Thoracic aorta (tissue), 2 donors: ENCODE measurements at regions not wholly inside any gene's neighbourhood (a gene's known extent, or its start where the extent isn't known, plus 50 kb on each side); places are given as distances from the start of the nearest gene placed in this dataset.

ENCODE experiments used
- ATAC-seq: fragments of 150-250 bp; one replicate; pipeline ENCODE4 v1.8.0; 2017; ENCODE audit warnings: low read depth; ENCODE audit not compliant: insufficient number of reproducible peaks, low FRiP score
- DNase-seq: peaks from one replicate; pipeline ENCODE4 v3.0.0-alpha.2; 2020; ENCODE audit warnings: low spot score
- H3K27ac ChIP-seq, 2 donors: fragments of 200-600 bp; sonication (generic); 1 replicate in 1 of 2; 2 replicates in 1 of 2; pipeline ENCODE4 v1.5.1; 2016; ENCODE audit warnings: mild to moderate bottlenecking in 2 of 2, moderate library complexity in 2 of 2
- H3K27me3 ChIP-seq: fragments of 200-600 bp; sonication (generic); replicated peaks from 2 replicates; pipeline ENCODE4 v1.6.0; 2016; ENCODE audit warnings: mild to moderate bottlenecking; ENCODE audit not compliant: insufficient read depth
- H3K36me3 ChIP-seq: fragments of 200-600 bp; sonication (generic); one replicate; pipeline ENCODE4 v1.5.1; 2016
- H3K4me1 ChIP-seq, 2 donors: fragments of 200-600 bp; sonication (generic); 1 replicate in 1 of 2; 2 replicates in 1 of 2; pipeline versions ENCODE4 v1.5.1 to v1.6.0; 2016; ENCODE audit warnings: low read depth in 2 of 2, mild to moderate bottlenecking in 1 of 2; ENCODE audit not compliant: control insufficient read depth in 1 of 2
- H3K4me3 ChIP-seq: fragments of 200-600 bp; sonication (generic); 2 replicates; pipeline ENCODE4 v1.5.1; 2016; ENCODE audit warnings: mild to moderate bottlenecking
- H3K9me3 ChIP-seq: fragments of 200-600 bp; sonication (generic); 2 replicates; pipeline ENCODE4 v1.5.1; 2016
- TF ChIP-seq, protein P1 (sequence below): fragments of 200-600 bp; sonication (generic); IDR thresholded peaks from one replicate; pipeline ENCODE4 v1.5.1; 2019; ENCODE audit warnings: antibody characterized with exemption

DNA sequence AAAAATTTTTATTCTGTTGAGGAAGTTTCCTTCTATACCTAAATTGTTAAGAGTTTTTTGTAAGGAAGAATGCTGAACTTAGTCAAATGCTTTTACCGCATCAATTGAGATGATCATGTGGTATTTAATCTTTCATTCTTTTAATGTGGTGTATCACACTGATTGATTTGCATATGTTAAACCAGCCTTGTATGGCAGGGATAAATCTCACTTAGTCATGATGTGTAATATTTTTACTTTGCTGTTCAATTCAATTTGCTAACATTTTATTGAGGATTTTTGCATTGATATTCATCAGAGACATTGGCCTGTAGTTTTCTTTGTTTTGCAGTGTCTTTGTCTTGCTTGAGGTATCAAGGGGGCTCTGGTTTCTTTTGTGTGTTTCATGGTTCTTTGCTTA is 125.3 kb upstream of the MEF2C start:
- Histone ChIP-seq H3K36me3 (no peaks in the 10 kb centered on the region), H3K9me3 (no peaks in the 10 kb centered on the region), H3K27me3 (no peaks in the 10 kb centered on the region), H3K4me3 (no peak overlapping the region), H3K27ac (no peak overlapping the region), H3K4me1 (no peaks in the 10 kb centered on the region)
- ATAC-seq, result no peak
- no peak for DNase-seq
- TF ChIP-seq, protein P1, sequence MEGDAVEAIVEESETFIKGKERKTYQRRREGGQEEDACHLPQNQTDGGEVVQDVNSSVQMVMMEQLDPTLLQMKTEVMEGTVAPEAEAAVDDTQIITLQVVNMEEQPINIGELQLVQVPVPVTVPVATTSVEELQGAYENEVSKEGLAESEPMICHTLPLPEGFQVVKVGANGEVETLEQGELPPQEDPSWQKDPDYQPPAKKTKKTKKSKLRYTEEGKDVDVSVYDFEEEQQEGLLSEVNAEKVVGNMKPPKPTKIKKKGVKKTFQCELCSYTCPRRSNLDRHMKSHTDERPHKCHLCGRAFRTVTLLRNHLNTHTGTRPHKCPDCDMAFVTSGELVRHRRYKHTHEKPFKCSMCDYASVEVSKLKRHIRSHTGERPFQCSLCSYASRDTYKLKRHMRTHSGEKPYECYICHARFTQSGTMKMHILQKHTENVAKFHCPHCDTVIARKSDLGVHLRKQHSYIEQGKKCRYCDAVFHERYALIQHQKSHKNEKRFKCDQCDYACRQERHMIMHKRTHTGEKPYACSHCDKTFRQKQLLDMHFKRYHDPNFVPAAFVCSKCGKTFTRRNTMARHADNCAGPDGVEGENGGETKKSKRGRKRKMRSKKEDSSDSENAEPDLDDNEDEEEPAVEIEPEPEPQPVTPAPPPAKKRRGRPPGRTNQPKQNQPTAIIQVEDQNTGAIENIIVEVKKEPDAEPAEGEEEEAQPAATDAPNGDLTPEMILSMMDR, result no peak

GRCh38 chr5:89005990-89006389 is 123.0 kb upstream of the MEF2C start:
- no peaks in the 10 kb centered on the region for H3K4me1 ChIP-seq
- H3K9me3 ChIP-seq, result no peaks in the 10 kb centered on the region
- no peak for ATAC-seq
- H3K4me3 ChIP-seq, result no peak overlapping the region
- H3K36me3 ChIP-seq, result no peaks in the 10 kb centered on the region
- TF ChIP-seq, protein P1, result no peak
- H3K27ac ChIP-seq, result no peak overlapping the region
- DNase-seq, result no peak
- no peaks in the 10 kb centered on the region for H3K27me3 ChIP-seq

DNA sequence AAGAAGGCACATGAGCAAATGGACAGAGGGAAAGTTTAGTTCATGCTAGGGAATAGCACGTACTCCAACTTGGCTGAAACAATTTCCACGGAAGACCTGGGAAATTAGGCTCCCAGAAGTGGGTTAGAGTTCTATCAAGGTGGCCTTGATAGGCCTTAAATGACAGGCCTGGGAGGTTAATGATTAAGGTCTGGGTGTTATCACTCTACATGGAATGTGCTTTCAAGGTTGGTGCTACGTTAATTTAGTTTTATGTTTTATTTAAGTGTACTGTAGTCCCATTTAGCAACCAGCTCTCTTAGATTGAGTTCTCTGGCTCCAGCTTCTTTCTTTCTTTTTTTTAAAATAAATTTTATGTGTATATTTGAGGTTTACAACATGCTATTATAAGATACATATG is 121.4 kb upstream of the MEF2C start:
- TF ChIP-seq, protein P1, result no peak
- no peaks in the 10 kb centered on the region for H3K4me1 ChIP-seq
- H3K9me3 ChIP-seq, result no peaks in the 10 kb centered on the region
- H3K4me3 ChIP-seq, result no peak overlapping the region
- no peak for ATAC-seq
- no peaks in the 10 kb centered on the region for H3K36me3 ChIP-seq
- no peak for DNase-seq
- no peak overlapping the region for H3K27ac ChIP-seq
- no peaks in the 10 kb centered on the region for H3K27me3 ChIP-seq

DNA sequence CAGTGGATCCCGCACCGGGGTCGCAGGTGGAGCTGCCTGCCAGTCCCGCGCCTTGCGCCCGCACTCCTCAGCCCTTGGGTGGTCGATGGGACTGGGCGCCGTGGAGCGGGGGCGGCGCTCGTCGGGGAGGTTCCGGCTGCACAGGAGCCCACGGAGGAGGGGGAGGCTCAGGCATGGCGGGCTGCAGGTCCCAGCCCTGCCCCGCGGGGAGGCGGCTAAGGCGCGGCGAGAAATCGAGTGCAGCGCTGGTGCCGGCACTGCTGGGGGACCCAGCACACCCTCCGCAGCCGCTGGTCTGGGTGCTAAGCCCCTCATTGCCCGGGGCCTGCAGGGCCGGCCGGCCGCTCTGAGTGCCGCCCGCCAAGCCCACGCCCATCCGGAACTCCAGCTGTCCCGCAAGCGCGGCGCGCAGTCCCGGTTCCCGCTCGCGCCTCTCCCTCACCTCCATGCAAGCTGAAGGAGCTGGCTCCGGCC is 120.6 kb upstream of the MEF2C start:
- no peaks in the 10 kb centered on the region for H3K36me3 ChIP-seq
- TF ChIP-seq, protein P1, result no peak

GRCh38 chr5:88999853-89000252 is 116.9 kb upstream of the MEF2C start:
- no peak overlapping the region for H3K27ac ChIP-seq
- H3K27me3 ChIP-seq, result no peaks in the 10 kb centered on the region
- no peaks in the 10 kb centered on the region for H3K9me3 ChIP-seq
- no peaks in the 10 kb centered on the region for H3K36me3 ChIP-seq
- DNase-seq (no peak), ATAC-seq (no peak)
- TF ChIP-seq, protein P1, result no peak
- H3K4me3 ChIP-seq, result no peak overlapping the region
- no peaks in the 10 kb centered on the region for H3K4me1 ChIP-seq

More for the DNA sequence above, 120.6 kb upstream of the MEF2C start:
- Histone ChIP-seq H3K27ac (no peak overlapping the region), H3K4me3 (no peak overlapping the region), H3K27me3 (no peaks in the 10 kb centered on the region), H3K4me1 (no peaks in the 10 kb centered on the region), H3K9me3 (no peaks in the 10 kb centered on the region)
- ATAC-seq (no peak), DNase-seq (no peak)
